ENCODE measurements at regions not wholly inside any gene's neighbourhood (a gene's known extent, or its start where the extent isn't known, plus 50 kb on each side); places are given as distances from the start of the nearest gene placed in this dataset.

DNA sequence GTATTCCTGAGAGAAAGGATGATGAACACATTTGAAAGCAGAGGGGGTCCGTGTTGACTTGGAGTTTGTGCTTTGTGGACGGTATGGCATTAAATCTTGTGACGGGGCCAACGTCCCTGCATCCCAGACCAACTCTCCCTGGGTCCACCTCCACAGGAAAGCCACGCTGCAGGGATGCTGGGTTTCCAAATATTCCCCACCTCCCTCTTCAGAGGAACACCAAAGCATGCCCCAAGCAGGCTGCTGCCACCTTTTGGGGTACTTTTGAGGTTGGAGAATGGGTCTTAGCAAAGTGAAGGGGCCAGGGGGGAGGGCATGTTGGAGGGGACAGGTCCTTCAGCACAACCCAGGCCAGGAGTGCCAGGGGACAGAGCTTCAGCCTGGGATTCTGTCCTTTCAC is 504.4 kb downstream of the TCERG1L start:
- no peak overlapping the region for H3K4me2 ChIP-seq (ENCODE audit: low read depth, low read length, poor library complexity, severe bottlenecking)

DNA sequence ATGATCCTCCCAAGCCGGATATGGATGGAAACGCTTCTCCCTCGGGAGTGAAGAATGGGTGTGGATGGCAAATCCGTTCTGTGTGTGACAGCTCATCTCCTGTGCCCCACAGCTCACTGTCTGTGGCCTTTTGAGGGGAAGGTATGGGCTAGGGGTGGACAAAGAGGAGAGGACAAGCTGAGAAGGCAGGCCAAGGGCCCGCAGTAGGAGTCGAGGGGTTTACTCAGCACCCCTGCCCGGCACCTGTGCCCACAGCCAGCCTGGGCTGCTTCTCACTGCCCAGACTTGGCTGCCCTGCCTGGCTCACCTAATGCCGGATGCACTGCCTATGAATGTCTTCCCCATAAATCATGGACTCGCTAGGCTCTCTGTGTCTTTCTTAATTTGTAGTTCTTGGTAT is 503.8 kb downstream of the TCERG1L start:
- Histone ChIP-seq H3K4me2 (ENCODE audit: low read depth, low read length, poor library complexity, severe bottlenecking) (no peak overlapping the region), H3K27me3 (ENCODE audit: insufficient read depth, low read length, poor library complexity, severe bottlenecking) (no peaks in the 10 kb centered on the region), H3K4me3 (ENCODE audit: low read length, poor library complexity, severe bottlenecking) (no peak overlapping the region)

More for the DNA sequence above, 504.4 kb downstream of the TCERG1L start:
- no peak overlapping the region for H2AFZ ChIP-seq (ENCODE audit: low read length)
- no peaks in the 10 kb centered on the region for H3K27me3 ChIP-seq (ENCODE audit: insufficient read depth, low read length, poor library complexity, severe bottlenecking)
- TF ChIP-seq EZH2phosphoT487 (IDR thresholded peaks at IDR 0.05; ENCODE audit: borderline replicate concordance) = no peak
- TF ChIP-seq, protein P1, sequence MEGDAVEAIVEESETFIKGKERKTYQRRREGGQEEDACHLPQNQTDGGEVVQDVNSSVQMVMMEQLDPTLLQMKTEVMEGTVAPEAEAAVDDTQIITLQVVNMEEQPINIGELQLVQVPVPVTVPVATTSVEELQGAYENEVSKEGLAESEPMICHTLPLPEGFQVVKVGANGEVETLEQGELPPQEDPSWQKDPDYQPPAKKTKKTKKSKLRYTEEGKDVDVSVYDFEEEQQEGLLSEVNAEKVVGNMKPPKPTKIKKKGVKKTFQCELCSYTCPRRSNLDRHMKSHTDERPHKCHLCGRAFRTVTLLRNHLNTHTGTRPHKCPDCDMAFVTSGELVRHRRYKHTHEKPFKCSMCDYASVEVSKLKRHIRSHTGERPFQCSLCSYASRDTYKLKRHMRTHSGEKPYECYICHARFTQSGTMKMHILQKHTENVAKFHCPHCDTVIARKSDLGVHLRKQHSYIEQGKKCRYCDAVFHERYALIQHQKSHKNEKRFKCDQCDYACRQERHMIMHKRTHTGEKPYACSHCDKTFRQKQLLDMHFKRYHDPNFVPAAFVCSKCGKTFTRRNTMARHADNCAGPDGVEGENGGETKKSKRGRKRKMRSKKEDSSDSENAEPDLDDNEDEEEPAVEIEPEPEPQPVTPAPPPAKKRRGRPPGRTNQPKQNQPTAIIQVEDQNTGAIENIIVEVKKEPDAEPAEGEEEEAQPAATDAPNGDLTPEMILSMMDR (conservative IDR thresholded peaks at IDR 0.05; ENCODE audit: low read length) = no peak
- no peaks in the 10 kb centered on the region for H3K79me2 ChIP-seq (ENCODE audit: insufficient read depth, low read length)
- H3K9me2 ChIP-seq (replicated peaks; ENCODE audit: low read depth, low read length) = no peaks in the 10 kb centered on the region
- no peak overlapping the region for H3K4me3 ChIP-seq (ENCODE audit: low read length, poor library complexity, severe bottlenecking)
- no peak overlapping the region for H3K9ac ChIP-seq (ENCODE audit: low read depth, low read length, poor library complexity, severe bottlenecking)
- H3K4me1 ChIP-seq (ENCODE audit: insufficient read depth, low read length, poor library complexity, severe bottlenecking) = no peaks in the 10 kb centered on the region
- H3K9me3 ChIP-seq (ENCODE audit: insufficient read depth, low read depth, low read length) = peaks cover 14% of the 10 kb centered on the region; the same call in 1 of the 2 replicates
- H4K20me1 ChIP-seq (ENCODE audit: insufficient read depth, low read length, poor library complexity, severe bottlenecking) = no peaks in the 10 kb centered on the region
- H3K36me3 ChIP-seq (ENCODE audit: insufficient read depth, low read length) = no peaks in the 10 kb centered on the region
- no peaks in the 10 kb centered on the region for H3F3A ChIP-seq (ENCODE audit: low read depth)

DNA sequence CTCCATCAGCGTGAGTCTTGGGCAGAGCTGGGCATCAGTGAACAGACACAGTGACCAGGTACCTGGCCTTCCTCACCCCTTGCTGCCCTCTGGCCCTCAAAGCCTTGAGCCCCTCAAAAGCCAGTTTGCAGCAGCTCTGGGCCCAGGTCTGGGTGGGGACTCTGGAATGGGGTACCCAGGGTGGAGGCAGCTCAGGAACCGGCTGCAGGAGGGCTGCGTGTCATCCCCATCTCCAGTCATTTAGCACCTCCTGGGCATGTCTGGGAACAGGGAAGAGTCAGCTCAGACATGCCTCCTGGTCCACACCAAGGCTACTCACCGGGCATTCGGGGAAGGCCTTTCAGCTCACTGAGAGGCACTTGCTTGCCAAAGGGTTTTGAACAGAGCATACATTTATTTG is 503.3 kb downstream of the TCERG1L start:
- Histone ChIP-seq H3K4me2 (ENCODE audit: low read depth, low read length, poor library complexity, severe bottlenecking) (no peak overlapping the region), H3F3A (ENCODE audit: low read depth) (no peaks in the 10 kb centered on the region), H3K4me3 (ENCODE audit: low read length, poor library complexity, severe bottlenecking) (no peak overlapping the region), H3K36me3 (ENCODE audit: insufficient read depth, low read length) (no peaks in the 10 kb centered on the region), H3K9ac (ENCODE audit: low read depth, low read length, poor library complexity, severe bottlenecking) (no peak overlapping the region), H3K9me2 (replicated peaks; ENCODE audit: low read depth, low read length) (no peaks in the 10 kb centered on the region), H3K79me2 (ENCODE audit: insufficient read depth, low read length) (no peaks in the 10 kb centered on the region), H3K9me3 (ENCODE audit: insufficient read depth, low read depth, low read length) (peaks cover 14% of the 10 kb centered on the region; the same call in 1 of the 2 replicates), H3K27me3 (ENCODE audit: insufficient read depth, low read length, poor library complexity, severe bottlenecking) (no peaks in the 10 kb centered on the region), H2AFZ (ENCODE audit: low read length) (no peak overlapping the region), H4K20me1 (ENCODE audit: insufficient read depth, low read length, poor library complexity, severe bottlenecking) (no peaks in the 10 kb centered on the region), H3K4me1 (ENCODE audit: insufficient read depth, low read length, poor library complexity, severe bottlenecking) (no peaks in the 10 kb centered on the region)
- no peak for TF ChIP-seq EZH2phosphoT487 (IDR thresholded peaks at IDR 0.05; ENCODE audit: borderline replicate concordance)
- TF ChIP-seq, protein P1 (conservative IDR thresholded peaks at IDR 0.05; ENCODE audit: low read length) = no peak

More for the DNA sequence above, 503.8 kb downstream of the TCERG1L start:
- no peaks in the 10 kb centered on the region for H3K4me1 ChIP-seq (ENCODE audit: insufficient read depth, low read length, poor library complexity, severe bottlenecking)
- H3K9me2 ChIP-seq (replicated peaks; ENCODE audit: low read depth, low read length) = no peaks in the 10 kb centered on the region
- no peak overlapping the region for H2AFZ ChIP-seq (ENCODE audit: low read length)
- H3K79me2 ChIP-seq (ENCODE audit: insufficient read depth, low read length) = no peaks in the 10 kb centered on the region
- TF ChIP-seq, protein P1 (conservative IDR thresholded peaks at IDR 0.05; ENCODE audit: low read length) = no peak
- no peak for TF ChIP-seq EZH2phosphoT487 (IDR thresholded peaks at IDR 0.05; ENCODE audit: borderline replicate concordance)
- H3K9ac ChIP-seq (ENCODE audit: low read depth, low read length, poor library complexity, severe bottlenecking) = no peak overlapping the region
- H3F3A ChIP-seq (ENCODE audit: low read depth) = no peaks in the 10 kb centered on the region
- no peaks in the 10 kb centered on the region for H4K20me1 ChIP-seq (ENCODE audit: insufficient read depth, low read length, poor library complexity, severe bottlenecking)
- H3K36me3 ChIP-seq (ENCODE audit: insufficient read depth, low read length) = no peaks in the 10 kb centered on the region
- H3K9me3 ChIP-seq (ENCODE audit: insufficient read depth, low read depth, low read length) = peaks cover 14% of the 10 kb centered on the region; the same call in 1 of the 2 replicates
